ENCODE measurements at regions not wholly inside any gene's neighbourhood (a gene's known extent, or its start where the extent isn't known, plus 50 kb on each side); places are given as distances from the start of the nearest gene placed in this dataset.

GRCh38 chr9:19976226-19976625 is 187.4 kb upstream of the SLC24A2 start:
- Histone ChIP-seq H3K4me1 (ENCODE audit: insufficient read depth, low read length) (no peaks in the 10 kb centered on the region), H3K9me3 (ENCODE audit: low read length) (no peaks in the 10 kb centered on the region), H3K36me3 (ENCODE audit: insufficient read depth, low read length) (no peaks in the 10 kb centered on the region)

GRCh38 chr9:19975499-19975898 is 186.7 kb upstream of the SLC24A2 start:
- Histone ChIP-seq H3K27me3 (ENCODE audit: insufficient read depth, low read length) (no peaks in the 10 kb centered on the region), H2AFZ (ENCODE audit: low read depth, low read length) (no peak overlapping the region), H3K4me3 (ENCODE audit: low read length) (no peak overlapping the region), H3K4me1 (ENCODE audit: insufficient read depth, low read length) (no peaks in the 10 kb centered on the region), H3K36me3 (ENCODE audit: insufficient read depth, low read length) (no peaks in the 10 kb centered on the region), H3K9me3 (ENCODE audit: low read length) (no peaks in the 10 kb centered on the region)

More at GRCh38 chr9:19976226-19976625, 187.4 kb upstream of the SLC24A2 start:
- Histone ChIP-seq H3K27me3 (ENCODE audit: insufficient read depth, low read length) (no peaks in the 10 kb centered on the region), H3K4me3 (ENCODE audit: low read length) (no peak overlapping the region), H2AFZ (ENCODE audit: low read depth, low read length) (no peak overlapping the region)

DNA sequence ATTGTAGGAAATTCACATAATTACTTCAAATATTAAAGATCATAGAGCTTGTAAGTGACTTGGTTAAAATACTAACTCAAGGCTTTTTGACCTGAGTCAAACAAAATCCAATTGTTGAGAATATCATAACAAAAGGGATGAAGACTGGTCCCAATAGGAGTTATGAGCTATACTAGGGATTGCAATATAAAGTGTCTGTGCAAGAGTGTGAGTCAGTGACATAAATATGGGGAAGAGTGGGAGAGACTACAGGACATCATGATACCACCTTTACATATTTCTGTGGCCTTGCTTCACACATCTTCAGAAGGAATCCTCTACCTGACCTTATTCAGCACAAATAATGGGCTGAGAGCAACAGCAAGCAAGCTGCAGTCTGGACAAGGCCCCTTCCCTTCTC is 180.9 kb upstream of the SLC24A2 start:
- H3K27me3 ChIP-seq (ENCODE audit: insufficient read depth, low read length), result no peaks in the 10 kb centered on the region
- no peaks in the 10 kb centered on the region for H3K36me3 ChIP-seq (ENCODE audit: insufficient read depth, low read length)
- H2AFZ ChIP-seq (ENCODE audit: low read depth, low read length), result no peak overlapping the region
- no peaks in the 10 kb centered on the region for H3K9me3 ChIP-seq (ENCODE audit: low read length)
- H3K4me3 ChIP-seq (ENCODE audit: low read length), result no peak overlapping the region
- no peaks in the 10 kb centered on the region for H3K4me1 ChIP-seq (ENCODE audit: insufficient read depth, low read length)

- H3K4me1 ChIP-seq (ENCODE audit: insufficient read depth, low read length), result no peaks in the 10 kb centered on the region
- H3K9me3 ChIP-seq (ENCODE audit: low read length), result no peaks in the 10 kb centered on the region
- no peak overlapping the region for H3K4me3 ChIP-seq (ENCODE audit: low read length)
Observed at GRCh38 chr9:19967888-19968459, 179.1 kb upstream of the SLC24A2 start.

DNA sequence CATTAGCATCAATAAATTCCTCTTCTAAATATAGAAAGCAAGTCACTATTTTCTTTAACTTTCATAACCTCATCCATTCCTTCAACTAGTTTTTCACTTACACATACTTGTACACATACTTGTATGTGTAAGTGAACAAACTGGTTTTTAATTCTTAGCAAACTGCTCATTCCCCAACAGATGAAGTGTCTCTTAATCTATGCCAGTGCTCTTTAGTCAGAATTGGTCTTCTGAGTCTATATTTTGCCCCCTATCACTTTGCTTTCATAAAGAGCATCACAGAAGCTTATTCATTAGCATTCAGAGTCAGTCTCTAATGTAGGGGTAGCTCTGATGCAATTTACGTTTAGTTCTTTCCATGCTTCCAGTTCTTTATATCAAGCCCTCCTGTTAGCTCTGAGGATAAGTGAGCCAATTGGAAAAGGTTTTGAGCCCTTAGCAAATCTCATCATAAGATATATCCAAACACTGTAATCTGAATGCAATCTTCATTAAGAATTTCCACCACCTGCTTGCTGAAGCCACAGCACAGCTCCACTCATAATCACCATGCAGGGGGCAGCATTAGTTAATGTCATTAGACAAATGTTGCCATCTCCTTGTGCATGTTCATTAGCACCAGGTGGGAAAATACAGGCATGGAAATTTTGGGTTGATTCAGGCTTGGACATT is 178.5 kb upstream of the SLC24A2 start:
- no peak overlapping the region for H2AFZ ChIP-seq (ENCODE audit: low read depth, low read length)

More at GRCh38 chr9:19967888-19968459, 179.1 kb upstream of the SLC24A2 start:
- no peaks in the 10 kb centered on the region for H3K36me3 ChIP-seq (ENCODE audit: insufficient read depth, low read length)
- no peak overlapping the region for H2AFZ ChIP-seq (ENCODE audit: low read depth, low read length)
- H3K27me3 ChIP-seq (ENCODE audit: insufficient read depth, low read length), result no peaks in the 10 kb centered on the region

DNA sequence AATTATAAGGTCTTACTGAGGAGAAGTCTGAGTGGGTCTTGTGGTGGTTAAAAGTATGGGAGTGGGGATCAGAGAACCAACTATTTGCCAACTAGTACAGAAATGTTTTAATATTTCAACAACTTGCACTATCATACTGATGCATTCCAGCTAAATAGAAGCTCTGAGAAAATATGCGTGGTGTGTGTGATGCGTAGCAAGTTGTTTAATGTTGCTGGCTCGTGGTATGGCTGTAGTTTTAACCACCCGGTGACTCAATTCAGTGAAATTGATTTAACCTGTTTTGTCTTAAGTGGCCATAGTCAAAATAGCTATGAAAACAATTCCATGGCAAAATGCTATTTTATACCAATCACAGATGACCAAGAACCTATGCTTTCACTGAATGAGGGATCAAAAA is 176.5 kb upstream of the SLC24A2 start:
- Histone ChIP-seq H3K4me3 (ENCODE audit: low read length) (no peak overlapping the region), H3K27me3 (ENCODE audit: insufficient read depth, low read length) (no peaks in the 10 kb centered on the region), H2AFZ (ENCODE audit: low read depth, low read length) (no peak overlapping the region), H3K9me3 (ENCODE audit: low read length) (no peaks in the 10 kb centered on the region), H3K36me3 (ENCODE audit: insufficient read depth, low read length) (no peaks in the 10 kb centered on the region), H3K4me1 (ENCODE audit: insufficient read depth, low read length) (no peaks in the 10 kb centered on the region)

More for the DNA sequence above, 178.5 kb upstream of the SLC24A2 start:
- Histone ChIP-seq H3K4me1 (ENCODE audit: insufficient read depth, low read length) (no peaks in the 10 kb centered on the region), H3K4me3 (ENCODE audit: low read length) (no peak overlapping the region), H3K27me3 (ENCODE audit: insufficient read depth, low read length) (no peaks in the 10 kb centered on the region), H3K36me3 (ENCODE audit: insufficient read depth, low read length) (no peaks in the 10 kb centered on the region), H3K9me3 (ENCODE audit: low read length) (no peaks in the 10 kb centered on the region)

DNA sequence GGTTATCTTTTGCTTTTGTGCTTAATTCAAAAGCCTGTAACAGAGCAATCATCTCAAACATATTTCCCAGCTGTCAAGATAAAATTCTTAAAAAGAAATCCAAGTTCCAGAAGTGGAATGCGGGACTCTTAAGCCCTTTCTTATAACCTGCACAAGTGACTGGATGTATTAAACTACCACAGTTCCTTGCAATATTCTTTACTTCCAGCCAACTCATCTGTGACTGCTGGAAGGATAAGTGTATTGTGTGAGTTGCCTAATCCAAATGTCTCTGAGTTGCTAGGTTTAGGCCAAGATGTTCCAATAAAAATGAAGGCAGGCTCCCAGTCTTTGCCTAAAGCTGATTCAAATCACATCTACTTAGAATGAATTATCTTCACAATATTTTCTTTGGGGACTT is 159.2 kb upstream of the SLC24A2 start:
- Histone ChIP-seq H3K9me3 (ENCODE audit: low read length) (no peaks in the 10 kb centered on the region), H3K4me1 (ENCODE audit: insufficient read depth, low read length) (no peaks in the 10 kb centered on the region), H3K27me3 (ENCODE audit: insufficient read depth, low read length) (no peaks in the 10 kb centered on the region), H3K4me3 (ENCODE audit: low read length) (no peak overlapping the region), H2AFZ (ENCODE audit: low read depth, low read length) (no peak overlapping the region), H3K36me3 (ENCODE audit: insufficient read depth, low read length) (no peaks in the 10 kb centered on the region)

DNA sequence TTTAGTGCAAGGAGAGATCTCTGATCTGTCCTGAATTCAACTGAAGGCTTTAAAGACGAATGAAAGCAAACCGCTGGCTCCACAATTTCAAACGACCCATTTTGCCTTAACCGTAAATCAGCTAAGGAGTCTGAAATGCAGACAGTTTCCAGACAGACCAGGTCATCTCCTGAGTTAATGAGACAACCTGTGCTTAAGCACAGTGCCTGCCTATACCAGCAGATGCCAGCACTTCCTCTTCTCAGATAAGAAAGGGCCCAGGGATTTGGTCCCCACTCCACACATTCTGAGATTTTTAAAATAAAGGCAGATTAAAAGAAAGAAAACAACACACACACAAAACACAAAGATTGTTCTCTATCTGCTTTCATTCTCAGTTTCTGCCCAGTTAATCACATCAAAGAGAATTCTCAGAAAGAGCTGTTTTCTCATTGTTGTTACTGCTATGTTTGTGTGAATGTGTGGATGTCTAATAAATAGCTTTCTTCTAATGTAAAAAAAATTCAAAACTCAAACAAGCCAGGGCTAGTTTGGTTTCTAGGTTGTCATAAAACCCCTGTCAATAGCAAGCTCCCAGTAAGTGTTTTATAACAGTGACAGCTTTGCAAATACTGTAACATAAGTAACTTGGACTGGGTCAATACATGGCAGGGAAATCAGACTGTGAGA is 157.7 kb upstream of the SLC24A2 start:
- Histone ChIP-seq H3K27me3 (ENCODE audit: insufficient read depth, low read length) (no peaks in the 10 kb centered on the region), H3K4me1 (ENCODE audit: insufficient read depth, low read length) (no peaks in the 10 kb centered on the region), H3K9me3 (ENCODE audit: low read length) (no peaks in the 10 kb centered on the region), H3K4me3 (ENCODE audit: low read length) (no peak overlapping the region), H2AFZ (ENCODE audit: low read depth, low read length) (no peak overlapping the region), H3K36me3 (ENCODE audit: insufficient read depth, low read length) (no peaks in the 10 kb centered on the region)

DNA sequence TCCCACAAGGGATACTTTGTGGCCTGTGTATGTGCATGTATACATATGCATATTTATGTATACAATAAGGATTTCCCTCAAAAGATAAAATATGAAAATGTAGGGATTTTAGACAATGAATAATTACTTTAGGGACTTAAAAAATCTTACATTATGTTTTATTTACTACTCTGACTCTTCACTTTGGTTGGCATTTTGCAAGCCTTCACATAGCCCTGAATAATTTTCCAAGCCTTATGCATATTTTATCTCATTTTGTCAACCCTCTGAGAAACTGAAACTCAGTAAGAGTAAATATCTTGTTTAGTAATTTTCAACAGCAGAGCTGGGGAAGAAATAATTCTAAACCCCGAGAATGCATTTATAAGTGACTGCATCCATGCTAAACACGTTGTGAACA is 153.0 kb upstream of the SLC24A2 start:
- no peaks in the 10 kb centered on the region for H3K36me3 ChIP-seq (ENCODE audit: insufficient read depth, low read length)
- H3K4me1 ChIP-seq (ENCODE audit: insufficient read depth, low read length), result peaks cover 6% of the 10 kb centered on the region
- no peaks in the 10 kb centered on the region for H3K9me3 ChIP-seq (ENCODE audit: low read length)
- no peak overlapping the region for H3K4me3 ChIP-seq (ENCODE audit: low read length)
- no peaks in the 10 kb centered on the region for H3K27me3 ChIP-seq (ENCODE audit: insufficient read depth, low read length)
- H2AFZ ChIP-seq (ENCODE audit: low read depth, low read length), result no peak overlapping the region

GRCh38 chr9:19940811-19941535 is 152.1 kb upstream of the SLC24A2 start:
- Histone ChIP-seq H3K27me3 (ENCODE audit: insufficient read depth, low read length) (no peaks in the 10 kb centered on the region), H3K4me3 (ENCODE audit: low read length) (no peak overlapping the region), H3K36me3 (ENCODE audit: insufficient read depth, low read length) (no peaks in the 10 kb centered on the region), H2AFZ (ENCODE audit: low read depth, low read length) (no peak overlapping the region), H3K9me3 (ENCODE audit: low read length) (no peaks in the 10 kb centered on the region), H3K4me1 (ENCODE audit: insufficient read depth, low read length) (peaks cover 6% of the 10 kb centered on the region)

- Histone ChIP-seq H3K9me3 (ENCODE audit: low read length) (no peaks in the 10 kb centered on the region), H3K27me3 (ENCODE audit: insufficient read depth, low read length) (no peaks in the 10 kb centered on the region), H3K36me3 (ENCODE audit: insufficient read depth, low read length) (no peaks in the 10 kb centered on the region), H3K4me1 (ENCODE audit: insufficient read depth, low read length) (peaks cover 6% of the 10 kb centered on the region), H3K4me3 (ENCODE audit: low read length) (no peak overlapping the region), H2AFZ (ENCODE audit: low read depth, low read length) (no peak overlapping the region)
Observed at GRCh38 chr9:19939734-19940278, 151.0 kb upstream of the SLC24A2 start.

DNA sequence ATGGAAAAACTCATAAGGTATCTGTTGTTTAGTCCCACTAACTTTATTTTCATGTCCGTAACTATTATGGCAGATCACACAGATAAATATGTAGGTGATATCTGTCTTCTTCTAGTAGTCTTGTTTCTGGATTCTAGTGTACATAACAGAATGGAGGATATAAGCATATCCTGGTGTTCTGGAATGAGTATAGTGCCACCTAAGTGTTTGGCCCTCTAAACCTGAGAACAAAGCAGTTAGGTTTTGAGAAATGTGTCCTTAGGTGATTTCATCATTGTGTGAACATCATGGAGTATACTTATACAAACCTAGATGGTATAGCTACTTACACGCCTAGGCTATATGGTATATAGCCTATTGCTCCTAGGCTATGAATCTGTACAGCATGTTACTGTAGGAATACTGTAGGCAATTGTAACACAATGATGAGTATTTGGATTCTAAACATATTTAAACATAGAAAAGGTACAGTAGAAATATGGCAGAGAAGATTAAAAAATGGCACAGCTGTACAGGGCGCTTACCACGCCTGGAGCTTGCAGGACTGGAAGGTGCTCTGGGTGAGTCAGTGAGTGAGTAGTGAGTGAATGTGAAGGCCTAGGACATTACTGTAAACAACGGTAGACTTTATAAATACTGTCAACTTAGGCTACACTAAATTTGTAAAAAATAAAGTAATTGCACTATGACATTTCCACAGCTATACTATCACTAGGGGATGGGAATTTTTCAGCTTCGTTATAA is 150.3 kb upstream of the SLC24A2 start:
- H3K27me3 ChIP-seq (ENCODE audit: insufficient read depth, low read length), result no peaks in the 10 kb centered on the region
- H3K4me3 ChIP-seq (ENCODE audit: low read length), result no peak overlapping the region
- peaks cover 6% of the 10 kb centered on the region for H3K4me1 ChIP-seq (ENCODE audit: insufficient read depth, low read length)
- no peak overlapping the region for H2AFZ ChIP-seq (ENCODE audit: low read depth, low read length)
- H3K36me3 ChIP-seq (ENCODE audit: insufficient read depth, low read length), result no peaks in the 10 kb centered on the region
- H3K9me3 ChIP-seq (ENCODE audit: low read length), result no peaks in the 10 kb centered on the region

Measured in neuron (in vitro differentiated cells).